NCI-H2107 treated with DMSO at 0.1 percent for 48 hours (cell line): ENCODE measurements at regions not wholly inside any gene's neighbourhood (a gene's known extent, or its start where the extent isn't known, plus 50 kb on each side); places are given as distances from the start of the nearest gene placed in this dataset.

Experiments
- DNase-seq: peaks from one replicate; lab custom pipeline; 2025; ENCODE audit not compliant: unreplicated experiment; lab: John Stamatoyannopoulos, UW

DNA sequence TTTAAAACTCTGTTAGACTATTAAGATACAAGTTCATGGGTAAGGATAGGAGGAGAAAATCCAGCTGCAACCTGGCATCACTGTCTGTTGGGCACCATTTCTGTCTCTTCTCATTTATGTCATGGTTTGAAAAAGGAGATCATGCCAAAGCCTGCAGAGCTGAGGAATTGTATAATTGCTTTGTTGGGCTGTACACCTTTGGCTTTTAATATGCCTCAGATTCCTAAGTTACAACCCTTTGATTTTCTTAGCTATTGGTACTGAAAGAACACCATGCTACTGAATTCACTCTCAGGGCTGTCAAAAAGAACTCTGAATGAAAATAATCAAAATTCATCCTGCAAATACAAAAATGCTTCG lies 174.3 kb downstream of the ACKR3 start:
- DNase-seq = no peak

DNA sequence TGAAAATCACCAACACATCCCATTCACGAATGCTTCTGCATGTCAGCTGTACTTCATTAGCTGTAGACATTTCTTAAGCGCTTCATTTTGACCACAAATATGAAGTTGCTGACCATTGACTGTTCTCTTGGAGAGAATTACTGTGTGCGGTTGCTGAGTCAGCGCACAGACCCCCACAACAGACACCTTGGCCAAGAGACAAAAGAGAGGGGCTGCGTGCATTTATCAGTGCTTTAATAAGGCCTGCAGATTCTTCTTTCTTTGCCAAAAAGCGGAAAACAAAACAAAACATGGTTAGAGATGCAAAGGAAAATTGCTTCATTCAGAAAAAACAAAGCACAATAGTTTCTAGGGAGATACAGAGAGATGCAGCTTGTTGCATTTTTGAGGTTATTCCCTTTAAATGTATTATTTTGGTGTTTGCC lies 174.7 kb downstream of the ACKR3 start:
- DNase-seq = no peak

DNA sequence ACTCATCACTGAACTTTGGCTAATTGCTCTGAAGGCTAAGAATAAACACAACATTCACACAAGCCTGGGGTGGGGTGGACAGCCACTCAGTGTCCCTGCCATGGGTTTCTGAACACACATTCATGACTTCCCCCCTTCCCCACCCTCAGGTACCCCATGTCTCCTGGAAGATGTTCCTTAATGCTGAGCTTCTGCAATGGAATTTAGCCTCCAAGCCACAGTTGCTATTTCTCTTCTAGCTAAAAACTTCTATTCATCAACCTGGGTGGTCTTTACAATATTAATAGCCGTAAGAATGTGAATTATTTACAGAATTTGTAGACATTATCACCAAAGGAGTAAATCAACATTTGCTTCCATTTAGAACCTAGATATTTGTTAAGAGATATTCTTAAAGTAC lies 175.1 kb downstream of the ACKR3 start:
- DNase-seq = no peak

DNA sequence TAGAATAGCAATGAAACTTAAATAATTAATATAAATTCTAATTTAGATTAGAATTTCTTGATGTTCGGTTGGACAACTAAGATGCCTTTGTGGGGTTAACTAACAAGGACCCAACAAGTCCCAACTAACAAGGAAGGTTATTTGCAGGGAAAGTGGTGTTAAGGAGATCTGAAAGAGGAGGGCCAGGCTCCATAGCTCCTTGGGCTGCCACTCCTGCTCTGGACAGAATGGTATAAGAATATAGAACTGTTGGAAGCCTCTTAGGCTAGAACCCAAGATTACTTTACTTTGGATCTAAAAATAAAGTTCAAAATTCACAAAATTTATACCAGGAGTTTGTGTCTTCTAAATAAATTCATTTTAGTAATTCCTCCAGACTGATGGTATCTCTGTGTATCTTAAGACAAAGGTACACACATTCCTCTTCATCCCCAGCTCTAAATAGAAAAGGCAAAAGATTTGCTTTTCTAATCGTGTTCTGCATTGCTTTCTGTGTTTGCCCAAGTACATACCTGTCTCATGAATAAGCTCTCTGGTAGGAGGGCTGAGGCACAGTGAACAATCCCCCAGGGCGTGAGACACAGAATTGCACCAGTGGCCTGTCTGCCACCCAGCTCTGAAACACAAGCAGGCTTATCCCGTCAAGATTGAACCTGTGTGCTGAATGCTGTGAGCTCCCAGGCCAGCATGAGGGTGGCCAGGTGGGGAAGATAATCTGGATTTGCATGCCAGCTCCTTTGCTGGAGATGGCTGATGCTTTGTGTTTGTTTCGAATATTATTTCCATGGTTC lies 176.0 kb downstream of the ACKR3 start:
- no peak for DNase-seq

DNA sequence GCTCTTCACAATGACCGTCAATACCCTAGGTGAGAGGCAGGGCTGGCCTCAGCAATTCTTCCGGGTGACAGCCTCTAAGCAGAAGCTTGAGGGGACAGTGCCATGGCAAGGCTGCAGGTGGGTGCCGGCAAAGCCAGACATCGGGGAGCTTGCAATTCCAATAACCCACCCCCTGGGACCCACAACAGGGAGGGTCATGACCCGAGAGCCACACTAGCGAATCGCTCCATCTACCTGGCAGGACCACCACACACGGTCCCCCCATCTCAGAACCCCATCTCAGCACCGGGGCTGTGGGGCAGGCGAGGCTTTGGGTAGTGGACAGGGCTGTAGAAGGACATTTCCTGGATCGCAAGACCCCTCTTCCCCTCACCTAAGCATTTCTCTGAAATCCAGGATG lies 177.2 kb downstream of the ACKR3 start:
- DNase-seq = no peak

DNA sequence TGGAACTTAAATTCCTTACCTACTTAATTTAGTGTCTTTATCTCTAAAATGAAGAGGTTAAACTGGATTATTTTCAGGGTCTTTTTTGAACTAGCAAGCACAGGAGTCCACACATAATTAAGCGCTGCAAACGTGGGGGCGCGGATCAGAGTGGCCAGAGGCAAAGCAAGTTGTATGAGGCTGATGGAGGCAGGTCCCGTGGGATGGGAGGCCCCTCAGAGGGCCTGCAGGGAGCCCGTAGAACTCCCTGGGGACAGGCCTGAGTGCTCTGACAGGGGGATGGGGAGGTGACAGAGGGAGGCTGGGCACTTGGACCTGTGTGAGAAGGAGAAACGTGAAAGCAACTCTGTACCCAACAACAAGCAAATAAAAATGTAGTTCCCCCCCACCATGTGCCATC lies 177.8 kb downstream of the ACKR3 start:
- DNase-seq = no peak

DNA sequence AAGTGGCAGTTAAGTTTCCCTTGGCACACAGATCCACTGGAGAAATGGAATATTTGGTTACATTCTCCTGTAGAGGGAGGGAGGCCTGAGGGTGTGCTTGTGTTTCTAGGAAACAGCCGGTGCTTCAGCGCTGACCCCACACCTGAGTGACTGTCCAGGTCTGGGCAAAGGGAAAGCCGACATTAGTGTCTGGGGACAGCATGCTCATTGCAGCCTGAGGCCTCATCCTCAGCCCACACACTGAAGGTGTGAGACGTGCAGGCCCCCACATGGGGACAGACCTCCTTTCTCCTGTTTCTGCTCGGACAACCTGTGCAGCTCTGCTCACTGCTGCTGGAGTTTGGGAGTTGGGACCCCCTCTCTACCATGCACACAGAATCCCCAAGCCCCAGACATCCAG lies 178.3 kb downstream of the ACKR3 start:
- DNase-seq = no peak

DNA sequence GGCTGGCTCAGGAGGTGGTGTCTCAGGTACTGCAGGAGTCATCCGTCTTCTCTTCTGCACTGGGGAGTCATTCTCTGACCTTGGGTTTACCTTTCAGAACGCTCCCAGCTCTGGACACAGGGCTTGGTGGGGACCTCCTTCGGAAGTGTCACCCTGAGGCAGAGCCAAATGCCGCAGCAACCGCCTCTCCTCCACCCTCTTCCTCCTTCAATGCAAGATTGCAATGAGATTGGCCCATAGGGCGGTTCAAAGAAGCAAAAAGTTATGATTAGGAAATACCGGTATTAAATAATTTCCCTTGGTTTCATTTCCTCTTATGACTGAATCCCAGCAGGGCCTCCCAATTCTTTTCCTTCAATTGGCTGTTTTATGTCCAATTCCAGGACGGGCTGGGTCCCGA lies 178.8 kb downstream of the ACKR3 start:
- no peak for DNase-seq

DNA sequence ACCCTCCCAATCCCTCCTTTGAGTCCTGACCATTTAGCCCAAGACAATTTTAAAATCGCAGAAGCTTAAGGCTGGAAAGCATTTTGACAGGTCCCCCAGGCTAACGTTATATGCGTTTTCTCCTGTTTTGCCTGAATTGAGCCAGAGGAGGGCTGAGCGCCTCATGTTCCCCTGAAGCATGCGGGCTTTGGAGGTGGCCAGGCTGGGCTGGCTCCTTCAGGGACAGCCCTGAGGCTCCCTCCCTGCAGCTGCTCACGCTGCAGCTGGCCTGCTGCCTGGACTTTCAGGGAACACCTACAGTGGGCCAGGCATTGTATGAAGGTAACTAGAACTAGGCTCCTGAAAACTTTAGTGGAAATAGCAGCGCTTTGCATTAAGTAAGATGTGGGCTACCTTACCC lies 179.2 kb downstream of the ACKR3 start:
- peak; percentile 35 for DNase-seq

DNA sequence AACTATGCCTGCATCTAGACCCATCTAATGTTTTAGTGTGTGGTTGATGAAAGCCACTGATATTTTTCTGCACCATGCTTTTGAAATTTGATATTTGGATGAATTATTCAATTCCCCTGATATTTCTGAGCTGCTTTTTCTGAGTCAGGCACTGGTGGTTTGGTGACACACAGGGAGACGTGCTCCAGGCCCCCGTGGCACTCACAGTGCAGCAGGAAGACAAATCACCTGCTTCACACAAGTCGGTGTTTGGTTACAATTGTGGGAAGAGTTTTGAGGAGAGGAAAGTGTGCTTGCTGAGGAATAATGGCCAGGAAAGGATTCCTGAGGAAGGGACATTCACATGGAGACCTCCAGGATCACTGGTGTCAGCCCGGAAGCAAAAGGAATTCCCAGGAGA lies 179.7 kb downstream of the ACKR3 start:
- peak; percentile 43 for DNase-seq

DNA sequence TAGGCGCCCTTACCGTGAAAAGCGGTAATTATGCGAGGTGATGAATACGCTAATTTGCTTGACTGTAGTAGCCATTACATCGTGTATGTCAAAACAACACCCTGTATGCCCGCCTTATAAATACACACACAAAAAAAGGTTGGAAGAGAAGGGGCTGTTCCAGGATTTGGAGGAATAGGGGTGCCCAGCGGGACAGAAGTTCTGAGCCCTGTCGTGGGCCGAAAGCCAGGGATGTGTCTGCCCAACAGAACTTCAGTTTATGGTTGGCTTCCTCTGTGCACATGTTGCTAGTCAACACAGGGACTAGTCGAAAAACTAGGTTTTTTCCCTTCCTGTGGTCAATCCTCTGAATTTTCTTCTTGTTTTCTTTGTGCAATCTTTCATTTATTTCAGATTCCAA lies 182.5 kb downstream of the ACKR3 start:
- no peak for DNase-seq

DNA sequence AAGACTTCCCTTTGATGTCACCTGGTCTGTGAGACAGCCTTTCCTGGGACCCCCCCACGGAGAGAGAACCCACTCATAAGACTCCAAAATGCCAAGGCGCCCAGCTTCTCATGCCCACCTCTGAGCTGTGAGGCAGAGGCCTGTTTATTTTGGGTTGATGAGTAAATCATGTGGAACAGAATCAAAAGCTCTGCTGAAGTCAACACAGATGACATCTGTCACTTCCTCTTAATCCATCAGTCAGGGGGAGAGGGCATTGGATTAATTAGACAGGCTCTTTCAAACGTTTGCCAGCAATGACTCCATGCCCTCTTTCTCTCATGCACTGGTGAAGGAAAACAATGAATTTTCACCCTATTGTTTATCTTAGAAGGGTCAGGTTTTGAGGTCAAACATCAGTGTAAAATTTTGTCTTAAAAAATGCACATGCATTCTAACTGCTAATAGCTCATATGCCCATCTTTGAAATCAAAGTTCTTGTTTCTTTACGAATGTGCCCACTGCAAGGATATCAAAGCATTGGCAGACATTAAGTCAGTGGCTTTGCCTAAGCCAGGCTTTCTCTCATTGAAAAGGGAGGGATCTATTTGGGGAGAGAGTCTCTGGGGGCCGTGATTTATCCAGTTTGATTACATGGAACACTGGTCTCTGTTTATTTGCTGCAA lies 184.1 kb downstream of the ACKR3 start:
- DNase-seq = no peak

DNA sequence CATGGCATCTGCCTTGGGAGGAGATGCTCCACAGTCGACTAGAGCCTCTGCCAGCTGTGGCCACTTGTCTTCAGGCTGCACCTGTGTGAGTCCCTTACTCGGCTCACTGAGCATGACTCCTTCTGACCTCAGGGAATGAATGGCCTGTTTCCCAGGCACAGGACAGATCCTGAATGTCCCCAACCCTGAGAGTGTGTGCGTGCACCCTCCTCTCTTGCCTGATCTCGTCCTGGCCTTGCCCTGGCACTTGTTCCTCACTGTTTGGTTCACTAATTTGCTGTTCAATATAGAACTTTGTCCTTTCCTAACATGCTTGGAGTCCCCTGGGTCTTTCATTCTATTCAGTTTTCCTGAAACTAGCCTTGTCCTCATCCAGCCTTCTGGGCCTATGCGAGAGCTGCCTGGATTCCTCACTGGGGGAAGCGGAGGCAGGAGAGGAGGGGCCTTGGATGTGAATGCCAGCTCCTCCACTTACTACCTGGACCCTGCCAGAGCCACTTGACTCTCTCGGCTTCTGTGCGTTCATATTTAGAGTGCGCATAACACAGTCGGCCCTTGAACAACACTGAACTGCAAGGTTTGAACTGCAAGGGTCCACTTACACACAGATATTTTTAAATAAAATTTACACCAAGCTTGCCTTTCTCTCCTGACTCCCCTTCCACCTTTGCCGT lies 184.8 kb downstream of the ACKR3 start:
- DNase-seq = no peak

DNA sequence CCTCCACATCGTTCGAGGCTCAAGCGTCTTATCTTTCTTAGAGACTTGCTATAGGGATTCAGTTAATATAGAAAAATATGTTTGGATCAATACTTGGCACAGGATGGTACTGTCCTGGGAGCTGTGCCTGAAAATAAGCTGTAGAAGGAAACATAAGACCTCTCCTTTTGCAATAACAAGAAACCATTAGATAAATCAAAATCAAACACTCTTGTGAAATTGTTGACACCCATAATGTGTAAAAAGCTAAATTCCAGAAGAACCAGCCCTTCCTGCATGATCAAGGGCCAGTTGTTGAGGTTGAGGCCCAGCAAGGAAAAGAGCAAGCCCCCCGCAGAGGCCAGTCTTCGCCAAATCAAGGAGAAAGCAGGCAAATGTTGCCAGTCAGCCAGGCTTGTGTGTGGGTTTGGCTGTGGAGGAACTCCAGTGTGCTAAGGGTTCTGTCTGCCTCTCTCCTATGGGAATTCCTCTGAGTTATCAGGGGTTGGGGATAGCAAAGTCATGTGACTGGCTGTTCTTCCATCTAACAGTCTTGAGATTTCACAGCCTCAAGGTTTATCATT lies 185.7 kb downstream of the ACKR3 start:
- no peak for DNase-seq

DNA sequence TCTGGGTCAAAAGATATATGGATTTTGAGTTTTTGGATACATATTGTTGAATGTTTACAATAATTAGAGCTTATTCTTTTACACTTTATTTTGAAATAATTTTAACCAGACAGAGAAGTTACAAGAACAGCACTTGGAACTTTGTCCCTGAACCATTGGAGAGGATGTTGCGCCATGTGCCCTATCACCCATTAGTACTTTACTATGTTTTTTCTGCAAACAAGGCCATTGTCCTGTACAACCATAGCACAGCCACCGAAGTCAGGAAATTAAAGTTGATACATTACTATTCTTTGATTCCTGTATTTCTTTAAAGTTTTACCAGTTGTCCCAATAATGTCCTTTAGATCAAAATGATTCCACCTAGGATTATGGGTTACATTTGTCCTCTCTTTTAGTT lies 188.8 kb downstream of the ACKR3 start:
- no peak for DNase-seq

DNA sequence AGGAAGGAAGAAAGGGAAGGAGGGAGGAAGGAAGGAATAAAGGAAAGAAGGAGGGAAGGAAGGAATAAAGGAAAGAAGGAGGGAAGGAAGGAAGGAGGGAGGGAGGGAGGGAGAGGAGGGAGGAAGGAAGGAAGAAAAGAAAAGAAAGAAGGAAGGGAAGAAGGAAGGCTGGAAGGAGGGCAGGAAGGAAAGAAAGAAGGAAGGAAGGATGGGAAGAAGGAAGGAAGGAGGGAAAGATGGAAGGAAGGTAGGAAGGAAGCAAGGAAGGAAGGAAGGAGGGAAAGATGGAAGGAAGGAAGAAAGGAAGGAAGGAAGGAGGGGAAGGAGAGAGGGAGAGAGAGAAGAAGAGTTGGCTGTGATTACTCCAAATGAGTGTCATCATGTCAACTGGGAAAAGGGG lies 190.6 kb downstream of the ACKR3 start:
- DNase-seq = no peak

DNA sequence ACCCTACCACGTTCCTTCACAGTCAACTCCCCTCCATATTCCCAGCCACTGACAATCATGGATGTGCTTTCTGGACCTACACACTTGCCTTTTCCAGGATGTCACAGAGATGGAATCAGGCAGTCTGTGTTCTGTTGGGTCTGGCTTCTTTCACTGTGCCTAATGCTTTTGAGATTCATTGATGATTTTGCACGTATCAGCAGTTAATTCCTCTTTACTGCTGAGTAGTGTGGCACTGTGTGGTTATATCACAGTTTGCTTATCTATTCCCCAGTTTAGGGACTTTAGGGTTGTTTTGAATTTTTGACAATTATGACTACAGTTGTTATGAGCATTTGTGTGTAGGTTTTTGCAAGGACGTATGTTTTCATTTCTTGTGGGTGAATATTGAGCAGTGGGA lies 191.7 kb downstream of the ACKR3 start:
- no peak for DNase-seq

DNA sequence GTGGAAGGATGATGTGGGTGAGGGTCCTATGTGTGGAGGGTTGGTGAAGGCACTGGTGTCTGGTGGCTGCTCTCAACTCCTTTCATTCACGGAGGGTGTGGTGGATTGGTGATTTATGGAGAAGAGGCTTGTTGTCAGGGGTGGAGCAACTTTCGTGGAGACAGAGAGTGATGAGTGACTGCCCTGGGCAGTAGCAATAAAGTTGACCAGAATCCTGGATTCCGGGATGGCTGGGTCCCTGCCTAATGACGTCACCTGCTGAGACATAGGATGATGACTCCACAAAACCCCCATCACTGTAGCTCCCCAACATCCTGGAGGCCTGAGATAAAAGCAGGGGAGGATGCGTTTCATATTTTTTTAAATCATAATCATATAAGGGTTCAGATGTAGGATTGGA lies 193.0 kb downstream of the ACKR3 start:
- no peak for DNase-seq

DNA sequence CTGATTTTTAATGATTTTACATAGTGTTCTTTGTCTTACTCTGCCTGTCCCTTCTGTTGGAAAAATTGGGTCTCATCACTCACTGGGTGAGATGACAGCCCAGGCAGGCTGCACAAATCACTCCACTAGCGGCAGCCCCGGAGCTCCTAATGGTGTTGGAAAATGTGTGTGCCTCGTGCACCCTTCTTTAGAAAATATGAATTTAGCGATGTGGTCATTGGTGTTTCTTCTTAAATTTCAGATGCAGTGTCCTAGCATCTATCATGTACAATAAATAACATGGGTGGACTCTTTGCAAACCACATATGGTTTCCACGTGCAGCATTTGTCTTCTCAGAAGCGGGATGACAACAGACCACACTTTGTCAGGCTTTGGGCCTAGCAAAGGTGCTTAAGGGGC lies 194.2 kb downstream of the ACKR3 start:
- DNase-seq = no peak

DNA sequence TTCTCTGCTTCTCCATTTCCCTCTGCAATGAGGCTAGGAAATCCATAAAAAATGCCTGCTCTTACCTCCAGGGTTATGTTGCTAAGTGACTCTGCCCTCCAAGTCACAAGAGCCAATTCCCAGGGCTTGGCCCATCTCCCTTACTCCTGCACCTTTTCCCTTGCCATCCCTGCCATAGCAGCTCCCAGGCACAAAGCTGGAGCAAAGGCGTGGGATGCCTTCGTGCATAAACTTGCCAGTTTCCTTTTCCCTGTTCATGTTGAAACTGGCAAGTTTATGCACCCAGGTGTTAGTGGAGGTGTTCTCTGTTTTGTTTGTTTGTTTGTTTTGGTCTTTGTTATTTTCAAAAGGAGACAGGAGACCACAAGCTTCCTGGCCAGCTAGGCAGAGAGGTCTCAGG lies 195.1 kb downstream of the ACKR3 start:
- DNase-seq = no peak

DNA sequence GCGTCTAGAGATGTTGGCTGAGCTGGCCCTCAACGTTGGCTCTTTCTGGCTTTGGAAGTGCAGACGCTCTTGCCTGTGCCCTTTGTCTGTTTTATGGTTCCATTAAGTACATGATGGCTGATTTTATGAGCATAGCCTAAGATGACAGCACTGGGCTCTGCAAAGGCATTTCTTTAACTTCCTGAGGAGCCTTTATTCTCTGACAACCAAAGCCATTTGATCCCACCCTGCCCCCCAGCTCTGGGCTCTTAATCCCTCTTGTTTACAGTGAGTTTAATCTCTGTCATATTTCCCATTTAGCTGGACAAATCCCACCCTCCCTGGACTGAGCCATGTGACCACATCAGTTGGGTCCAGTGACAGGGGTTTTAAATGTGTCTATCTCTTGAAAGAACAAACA lies 195.9 kb downstream of the ACKR3 start:
- no peak for DNase-seq

DNA sequence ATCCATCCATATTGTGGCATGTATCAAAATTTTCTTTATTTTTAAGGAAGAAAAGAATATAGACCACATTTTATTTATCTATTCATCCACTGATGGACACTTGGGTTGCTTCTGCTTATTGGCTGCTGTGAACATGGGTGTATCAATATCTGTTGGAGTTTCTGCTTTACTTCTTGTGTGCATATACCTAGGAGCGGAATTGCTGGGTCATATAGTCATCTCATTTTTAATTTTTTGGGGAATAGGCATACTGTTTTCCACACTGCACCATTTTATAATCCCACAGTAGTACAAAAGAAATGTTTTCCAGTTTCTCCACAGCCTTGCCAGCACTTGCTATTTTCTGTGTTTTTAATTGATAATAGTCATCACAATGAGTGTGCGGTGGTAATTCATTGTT lies 197.2 kb downstream of the ACKR3 start:
- DNase-seq = no peak
